GM18873 (cell line): ENCODE measurements at regions not wholly inside any gene's neighbourhood (a gene's known extent, or its start where the extent isn't known, plus 50 kb on each side); places are given as distances from the start of the nearest gene placed in this dataset.

ENCODE experiments used
- ATAC-seq: cut with Tn5 transposase; IDR thresholded peaks from one replicate; pipeline ENCODE4 v1.9.1; 2021; ENCODE audit warnings: mild to moderate bottlenecking, moderate library complexity, moderate number of reproducible peaks; ENCODE audit not compliant: unreplicated experiment, low FRiP score

DNA sequence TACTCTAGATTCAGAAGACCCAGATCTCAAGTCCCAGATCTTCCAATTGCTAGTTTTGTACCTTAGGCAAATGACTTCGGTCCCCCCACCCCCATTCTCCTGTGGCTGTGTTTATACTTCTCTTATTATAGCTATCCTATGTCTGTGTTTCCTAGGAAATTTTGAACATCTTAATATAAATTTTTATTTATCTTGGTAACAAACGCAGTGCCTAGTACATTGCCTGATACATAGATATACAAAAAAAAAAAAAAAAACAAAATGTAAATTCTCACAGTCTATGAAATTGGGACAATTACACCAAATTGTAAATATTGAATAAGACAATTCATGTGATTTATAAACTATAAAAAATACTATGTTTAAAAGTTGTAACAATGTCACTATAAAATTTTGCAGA is 84.1 kb upstream of the SLC44A3 start:
- ATAC-seq, result no peak

DNA sequence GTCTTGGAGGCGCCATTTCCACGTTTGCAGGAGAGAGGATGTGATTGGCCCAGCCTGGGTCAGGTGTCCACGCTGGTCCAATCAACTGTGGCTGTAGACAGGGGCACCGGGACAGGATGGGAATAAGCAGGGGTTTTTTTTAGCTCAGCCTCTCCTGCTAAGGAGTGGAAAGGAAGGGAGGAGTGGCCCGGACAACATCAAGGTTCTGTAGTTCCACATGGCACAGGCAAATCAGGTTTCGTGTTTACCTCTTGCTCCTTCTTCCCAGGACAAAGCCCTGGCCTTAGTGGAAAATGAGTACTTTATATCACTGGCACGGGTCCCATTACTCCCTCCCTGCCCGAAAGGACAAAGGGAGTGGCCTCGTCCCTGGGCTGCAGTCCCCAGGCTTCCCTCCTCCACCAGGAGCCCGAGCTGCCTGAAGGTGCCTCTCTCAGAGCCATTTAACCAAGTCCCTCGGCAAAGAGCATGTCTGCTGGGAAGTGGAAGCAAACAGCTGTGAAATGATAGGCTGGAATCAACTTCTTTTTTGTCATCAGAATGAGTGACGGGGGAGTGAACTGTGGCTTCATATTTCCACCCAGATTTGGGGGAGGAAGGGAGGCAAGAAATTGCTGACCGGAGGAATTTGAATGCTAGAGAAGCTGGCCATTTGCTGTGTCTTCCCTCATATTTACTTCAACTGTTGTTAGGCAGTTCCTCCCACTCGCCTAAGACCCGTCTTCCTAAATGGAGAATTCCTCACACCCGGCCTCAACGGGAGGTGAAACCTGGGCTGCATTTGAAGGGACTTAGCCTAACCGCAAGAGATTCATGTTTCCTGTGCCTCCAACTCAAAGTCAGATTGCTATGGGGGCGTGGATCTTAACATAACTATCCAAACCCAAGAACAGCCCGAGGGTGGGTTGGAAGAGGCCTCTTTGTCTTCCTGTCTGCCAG is 84.9 kb upstream of the SLC44A3 start:
- no peak for ATAC-seq

DNA sequence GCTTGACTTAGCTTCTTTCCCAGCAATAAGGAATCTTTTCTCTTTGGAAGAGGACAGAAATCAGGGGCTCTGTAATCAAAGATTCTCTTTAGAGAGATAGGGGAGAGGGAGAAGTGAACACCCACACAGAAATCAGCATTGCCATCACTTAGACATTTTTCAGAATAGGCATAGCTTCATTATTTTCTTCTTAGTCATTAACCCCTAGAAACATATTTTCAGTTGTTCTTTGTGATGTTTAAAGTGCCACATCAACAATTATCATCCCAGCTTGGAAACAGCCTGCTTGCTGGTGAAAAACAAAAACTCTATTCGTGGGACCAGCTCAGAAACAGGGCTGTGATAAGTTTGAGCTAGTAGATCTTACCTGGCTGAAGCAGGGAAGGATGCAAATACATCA is 88.3 kb upstream of the SLC44A3 start:
- no peak for ATAC-seq

DNA sequence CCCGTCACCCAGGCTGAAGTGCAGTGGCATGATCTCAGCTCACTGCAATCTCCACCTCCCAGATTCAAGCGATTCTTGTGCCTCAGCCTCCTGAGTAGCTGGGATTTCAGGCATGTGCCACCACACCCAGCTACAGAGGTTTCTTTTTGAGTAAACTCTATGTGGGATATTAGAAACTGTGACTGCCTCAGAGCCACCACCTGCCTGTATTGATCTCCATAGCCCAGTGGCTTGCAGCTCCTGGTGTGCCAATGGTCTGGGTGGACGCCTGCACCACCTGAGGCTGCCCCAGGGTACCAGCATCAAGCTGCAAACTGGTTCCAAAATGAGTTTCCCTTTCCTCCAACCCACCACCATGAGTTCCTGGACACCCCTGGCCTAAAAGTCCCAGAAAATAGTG is 89.7 kb upstream of the SLC44A3 start:
- ATAC-seq, result no peak

DNA sequence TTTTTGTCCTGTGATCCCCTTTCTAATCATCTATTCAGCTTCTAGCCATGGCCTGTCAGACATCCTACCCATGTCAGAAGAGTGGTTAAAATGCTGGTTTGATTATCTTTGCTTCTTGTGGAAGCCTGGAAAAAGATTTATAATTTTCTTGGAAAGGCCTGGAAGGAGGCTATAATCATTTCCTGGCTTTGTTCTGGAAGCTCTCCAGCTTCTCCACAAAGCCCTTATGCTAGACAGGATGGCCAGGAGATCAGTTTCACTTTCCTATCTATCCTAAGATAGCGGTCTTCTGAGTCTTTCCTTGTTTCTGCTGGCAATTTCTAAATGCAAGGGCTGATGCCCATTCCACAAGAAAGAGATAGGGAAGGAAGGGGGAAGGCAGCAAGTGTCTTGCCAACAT is 90.9 kb upstream of the SLC44A3 start:
- ATAC-seq, result no peak

DNA sequence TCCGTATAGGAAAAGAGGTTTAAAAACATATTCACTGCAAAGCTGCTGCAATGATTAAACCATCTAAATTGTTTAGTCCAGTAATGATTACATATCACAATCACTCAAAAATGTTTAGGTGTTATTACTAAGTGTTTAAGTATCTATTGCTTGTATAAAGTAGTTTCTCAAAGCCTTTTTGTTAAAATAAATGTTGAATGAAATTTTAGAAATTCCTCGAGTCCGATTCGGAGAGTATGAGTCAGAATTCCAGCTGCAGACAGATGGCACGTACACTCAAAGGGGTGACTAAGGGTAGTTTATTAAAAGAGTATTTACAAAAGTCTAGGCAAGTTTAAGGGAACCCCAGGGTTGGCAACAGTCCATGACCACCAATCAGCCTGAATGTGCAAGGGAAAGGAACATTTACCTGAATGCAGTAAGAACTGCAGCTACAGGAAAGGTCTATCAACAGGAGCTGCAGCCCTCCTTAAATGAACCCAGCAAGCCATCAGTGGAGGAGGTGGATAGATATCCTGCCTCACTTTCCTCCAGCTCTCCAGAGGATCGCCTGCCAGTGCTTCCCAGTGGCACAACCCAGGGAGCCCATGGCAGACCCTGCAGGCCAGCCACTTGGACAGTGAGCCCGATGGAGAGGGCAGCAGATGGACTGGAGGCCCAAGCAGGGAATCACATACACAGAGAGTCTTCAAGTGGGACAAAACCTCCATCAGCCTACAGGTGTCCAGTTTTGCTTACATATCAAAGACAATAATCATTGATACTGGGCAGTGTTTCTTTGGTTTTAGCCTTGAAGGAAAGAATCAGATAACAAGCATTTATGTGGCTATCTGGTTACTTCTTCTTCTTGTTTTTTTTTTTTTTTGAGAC is 92.1 kb upstream of the SLC44A3 start:
- no peak for ATAC-seq

DNA sequence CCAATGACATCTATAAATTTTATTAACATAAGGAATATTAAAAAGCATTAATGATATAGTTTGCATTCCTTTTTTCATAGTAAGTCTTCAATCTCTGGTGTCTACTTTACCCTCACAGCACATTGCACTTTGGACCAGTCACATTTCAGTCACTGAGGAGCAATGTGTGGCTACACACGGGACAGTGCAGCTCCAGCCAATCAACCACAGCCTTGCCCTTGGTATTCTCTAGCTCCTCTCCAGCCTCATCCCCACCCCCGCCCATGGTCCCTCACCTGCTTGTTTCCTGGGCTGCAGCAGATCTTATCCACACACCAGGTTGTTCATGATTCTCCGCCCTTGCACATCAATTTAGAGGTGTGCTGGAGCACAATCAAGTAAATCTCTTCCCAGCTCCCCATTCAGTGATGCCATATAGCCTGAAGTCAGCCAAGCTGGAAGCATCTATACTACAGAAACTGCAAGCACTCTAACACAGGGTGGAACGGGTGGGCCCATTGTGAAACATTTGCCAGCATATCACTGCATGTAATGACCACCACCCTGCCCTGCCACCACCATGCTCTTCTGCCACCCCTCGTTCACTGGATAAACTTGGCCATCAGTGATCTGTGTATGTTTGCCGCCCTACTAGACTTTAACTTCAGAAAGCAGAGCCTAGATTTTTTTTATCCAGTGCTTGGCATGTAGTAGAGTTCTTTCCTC is 93.0 kb upstream of the SLC44A3 start:
- ATAC-seq, result no peak

DNA sequence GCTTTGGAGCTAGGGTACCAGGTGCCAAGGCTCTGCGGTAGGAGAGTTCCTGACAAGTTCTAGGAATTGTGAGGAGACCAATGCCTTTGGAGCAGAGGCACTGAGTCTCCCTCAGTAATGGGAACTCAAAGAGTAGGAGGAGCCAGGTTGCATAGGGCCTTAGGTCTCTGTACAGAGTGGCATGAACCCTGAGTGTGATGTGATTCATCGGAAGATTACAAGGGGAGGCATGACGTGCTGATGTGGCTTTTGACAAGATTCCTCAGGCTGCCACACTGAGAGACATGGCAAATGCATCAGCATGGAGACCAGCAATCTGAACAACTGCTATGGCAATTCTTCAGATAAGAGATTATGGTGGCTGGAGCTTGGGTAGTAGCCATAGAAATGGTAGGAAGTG is 94.6 kb upstream of the SLC44A3 start:
- no peak for ATAC-seq

DNA sequence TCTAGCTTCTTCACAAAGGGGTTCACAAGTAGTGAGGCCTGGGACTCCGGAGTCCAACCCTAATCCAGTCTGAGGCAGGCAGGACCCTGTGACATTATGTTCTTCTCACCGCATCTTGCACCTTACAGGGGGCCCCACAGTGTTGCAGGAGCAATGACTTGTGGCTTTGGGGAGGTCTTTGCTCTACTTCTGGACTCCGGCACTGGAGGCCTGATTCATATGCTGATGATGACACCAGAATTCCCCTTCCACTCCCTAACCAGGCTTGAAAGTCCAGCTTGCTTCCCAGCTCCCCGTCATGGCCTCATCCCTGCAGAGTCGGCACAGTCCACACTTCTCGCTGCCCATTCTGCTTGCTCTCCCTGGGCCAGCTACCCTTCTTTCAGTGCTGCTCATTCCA is 96.3 kb upstream of the SLC44A3 start:
- ATAC-seq, result no peak

DNA sequence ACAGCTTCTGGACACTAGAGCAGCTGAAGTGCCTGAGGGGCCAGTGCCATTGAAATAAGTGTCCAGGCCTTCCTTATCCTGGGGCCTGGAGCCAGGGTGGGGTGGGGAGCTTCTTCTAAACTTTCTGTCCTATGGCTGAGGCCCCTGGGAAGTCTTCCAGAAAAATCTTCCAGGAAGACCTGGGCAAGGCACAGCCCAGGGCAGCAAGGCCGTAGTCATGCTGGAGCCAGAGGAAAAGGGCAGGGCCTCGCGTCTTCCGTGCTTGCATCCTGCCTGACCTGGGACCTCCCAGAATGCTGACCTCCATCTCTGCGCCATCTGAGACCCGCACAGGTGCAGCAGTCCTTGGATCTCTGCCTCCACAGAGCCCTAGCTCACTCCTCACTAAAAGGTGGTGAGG is 96.7 kb upstream of the SLC44A3 start:
- ATAC-seq, result no peak

DNA sequence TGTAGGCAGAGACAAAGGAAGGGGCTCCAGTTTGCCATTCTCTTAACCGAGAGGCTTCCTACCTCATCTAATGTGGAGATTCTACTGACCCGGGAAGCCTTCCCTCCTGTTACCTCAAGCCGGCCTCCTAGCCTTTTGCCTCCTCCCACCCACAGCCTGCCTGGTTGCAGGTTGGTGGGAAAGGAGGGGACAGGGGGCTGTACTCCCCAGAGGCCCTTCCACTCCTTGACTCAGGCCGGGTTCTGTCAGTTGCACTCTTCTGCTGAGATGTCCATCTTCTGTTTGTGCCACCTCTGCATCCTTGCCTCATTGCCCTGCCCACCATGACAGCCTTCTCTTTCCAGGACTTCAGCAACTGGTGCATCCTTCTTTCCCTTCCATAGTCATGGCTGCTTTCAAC is 98.0 kb upstream of the SLC44A3 start:
- no peak for ATAC-seq

DNA sequence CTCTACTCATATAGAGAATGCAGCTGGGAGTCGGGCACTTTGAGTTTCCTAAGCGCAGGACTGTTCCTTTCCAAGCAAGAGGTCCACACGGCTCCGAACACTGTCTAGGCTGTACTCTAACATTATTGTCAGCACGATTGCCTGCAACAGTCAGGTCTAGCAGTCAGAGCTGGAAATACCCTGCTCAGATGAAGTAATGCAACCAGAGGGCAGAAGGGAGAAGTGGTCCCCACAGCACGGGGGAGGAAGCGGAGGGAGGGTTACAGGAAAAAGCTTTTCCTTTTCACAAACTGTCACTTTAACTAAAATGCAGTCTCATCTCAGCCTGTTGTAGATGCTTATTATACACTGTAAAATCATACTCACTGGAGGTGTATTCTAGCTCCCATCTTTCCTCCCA is 98.9 kb upstream of the SLC44A3 start:
- ATAC-seq, result peak; percentile 42

DNA sequence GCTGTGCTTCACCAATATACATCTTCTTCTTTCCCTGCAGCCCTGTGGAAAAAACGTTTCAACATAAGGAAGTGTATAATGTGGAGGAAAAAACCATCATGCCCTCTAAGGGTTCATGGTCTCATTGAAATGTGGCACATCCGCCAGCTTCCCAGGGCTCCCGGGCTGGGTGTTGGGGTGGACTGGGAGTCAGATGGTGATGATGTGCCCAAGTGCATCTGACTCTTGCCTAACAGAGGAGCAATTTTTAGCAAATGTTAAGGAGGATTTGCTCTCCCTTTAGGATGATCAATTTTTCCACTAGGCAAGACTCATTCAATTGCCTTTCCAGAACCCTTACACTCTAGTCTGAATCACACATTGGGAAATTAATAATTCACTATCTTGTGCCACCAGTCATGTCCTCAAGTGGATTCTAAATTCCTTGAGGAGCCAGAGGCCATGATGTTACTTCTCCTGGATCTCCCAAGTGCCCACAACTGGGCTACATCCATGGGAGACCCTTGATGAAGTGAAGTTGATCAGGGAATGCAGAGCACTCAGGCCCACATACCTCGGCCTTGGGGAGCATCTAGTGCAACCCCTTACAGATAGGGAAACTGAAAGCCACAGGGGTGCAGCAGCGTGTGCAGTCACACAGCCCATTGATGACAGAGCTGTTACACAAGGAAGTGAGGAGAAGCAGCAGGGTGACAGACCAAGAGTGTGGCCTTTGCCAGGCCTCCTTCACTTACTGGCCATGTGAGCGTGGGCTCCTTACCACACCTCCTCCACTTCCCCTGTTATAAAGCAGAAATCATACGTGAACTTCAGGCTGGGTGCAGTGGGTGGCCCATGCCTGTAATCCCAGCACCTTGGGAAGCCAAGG is 100.0 kb upstream of the SLC44A3 start:
- peak; percentile 97 for ATAC-seq

DNA sequence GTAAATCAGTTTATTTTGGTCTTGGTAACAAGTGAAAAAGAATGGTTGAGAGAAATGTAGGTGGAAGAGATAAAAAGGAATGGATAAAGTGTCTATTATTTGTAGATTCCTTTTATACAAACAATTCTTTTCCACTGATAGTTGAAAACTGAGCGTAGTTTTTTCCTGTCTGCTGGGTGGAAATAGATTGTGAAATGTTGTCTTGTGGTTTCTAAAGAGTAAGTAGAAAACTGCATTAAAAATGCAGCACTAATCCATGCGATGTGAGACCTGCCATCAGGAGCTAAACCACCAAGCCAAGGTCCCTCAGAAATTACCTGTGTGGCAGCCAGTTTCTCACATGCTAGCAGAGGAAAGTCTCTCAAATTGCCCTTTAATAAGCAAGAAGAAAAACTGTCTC is 103.2 kb upstream of the SLC44A3 start:
- ATAC-seq, result no peak

DNA sequence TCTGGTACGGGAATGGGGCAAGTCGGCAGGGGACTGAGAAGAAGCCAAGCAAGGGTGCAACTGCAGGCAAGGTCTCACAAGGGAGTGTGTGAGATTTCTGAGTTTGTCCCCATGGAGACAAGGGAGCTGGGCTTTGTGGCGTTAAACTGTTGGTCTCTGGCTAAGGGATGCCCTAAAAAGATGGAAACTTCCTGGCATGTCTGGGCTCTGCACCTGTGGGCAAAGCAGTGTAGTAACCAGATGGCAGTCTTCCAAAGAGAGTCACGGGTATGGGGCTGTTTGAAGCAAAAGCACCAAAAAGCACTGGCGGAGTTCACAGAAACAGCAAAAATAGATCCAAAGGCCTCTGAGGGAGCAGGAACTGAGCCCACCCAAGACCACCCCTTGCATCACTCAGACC is 104.8 kb upstream of the SLC44A3 start:
- no peak for ATAC-seq

DNA sequence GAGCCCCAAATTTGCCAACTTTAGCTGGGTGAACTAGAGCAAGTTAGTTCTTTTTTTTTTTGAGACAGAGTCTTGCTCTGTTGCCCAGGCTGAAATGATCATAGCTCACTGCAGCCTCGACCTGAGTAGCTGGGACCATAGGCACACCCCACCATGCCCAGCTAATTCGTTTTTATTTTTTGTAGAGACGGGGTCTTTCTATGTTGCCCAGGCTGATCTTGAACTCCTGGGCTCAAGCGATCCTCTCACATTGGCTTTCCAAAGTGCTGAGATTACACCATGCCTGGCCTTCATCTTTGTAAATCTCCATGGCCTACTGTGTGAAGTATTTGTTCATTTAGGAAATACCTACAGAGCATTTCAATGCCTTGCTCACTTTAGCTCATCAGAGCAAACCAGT is 105.6 kb upstream of the SLC44A3 start:
- ATAC-seq, result no peak

DNA sequence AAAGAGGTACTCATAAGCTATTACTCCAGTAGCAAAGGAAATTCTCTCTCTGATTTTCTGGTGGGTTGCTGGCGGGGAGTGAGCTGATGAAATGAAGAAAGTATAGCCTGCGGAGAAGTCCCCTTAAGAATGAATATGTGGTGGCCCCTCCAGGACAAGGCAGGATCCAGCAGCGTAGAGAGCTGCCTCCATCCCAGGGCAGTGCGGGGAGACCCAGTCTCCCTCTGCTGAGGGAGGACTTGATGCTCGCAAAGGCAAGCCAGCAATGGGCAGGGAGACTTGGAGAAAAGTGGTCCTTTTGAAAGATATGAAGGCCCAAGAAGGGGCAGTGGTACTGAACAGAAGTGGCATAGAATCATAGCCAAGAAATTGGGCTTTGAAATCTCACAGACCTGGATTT is 106.0 kb upstream of the SLC44A3 start:
- ATAC-seq, result no peak

DNA sequence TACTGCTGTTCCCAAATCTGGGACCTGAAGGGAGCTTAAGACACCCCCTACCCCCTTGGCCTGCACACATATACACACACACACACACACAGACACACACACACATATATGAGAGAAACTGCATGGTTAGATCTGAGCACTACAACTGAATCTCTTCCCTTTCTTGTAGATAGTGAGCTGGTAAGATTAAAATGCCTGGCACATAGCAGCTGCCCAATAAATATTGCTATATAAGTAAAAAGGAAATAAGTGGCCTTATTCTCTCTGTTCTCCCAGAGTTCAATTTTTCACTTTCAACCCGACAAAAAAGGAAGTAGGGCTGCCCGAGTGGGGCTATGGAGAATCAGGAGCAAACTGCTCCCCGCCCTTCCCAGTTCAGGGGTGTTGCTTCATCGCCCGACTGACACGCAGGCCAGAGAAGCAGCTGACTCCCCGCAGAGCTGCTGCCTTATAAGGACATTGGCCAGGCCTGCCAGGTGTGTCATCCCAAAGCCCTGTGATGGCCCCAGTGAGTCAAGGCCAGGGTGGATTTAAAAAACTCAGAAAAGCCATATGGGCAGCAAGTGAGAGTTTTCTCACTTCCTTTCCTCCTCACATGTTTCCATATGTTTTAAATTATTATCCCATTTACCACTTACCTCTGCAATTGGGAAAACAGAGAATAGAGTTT is 106.5 kb upstream of the SLC44A3 start:
- no peak for ATAC-seq

DNA sequence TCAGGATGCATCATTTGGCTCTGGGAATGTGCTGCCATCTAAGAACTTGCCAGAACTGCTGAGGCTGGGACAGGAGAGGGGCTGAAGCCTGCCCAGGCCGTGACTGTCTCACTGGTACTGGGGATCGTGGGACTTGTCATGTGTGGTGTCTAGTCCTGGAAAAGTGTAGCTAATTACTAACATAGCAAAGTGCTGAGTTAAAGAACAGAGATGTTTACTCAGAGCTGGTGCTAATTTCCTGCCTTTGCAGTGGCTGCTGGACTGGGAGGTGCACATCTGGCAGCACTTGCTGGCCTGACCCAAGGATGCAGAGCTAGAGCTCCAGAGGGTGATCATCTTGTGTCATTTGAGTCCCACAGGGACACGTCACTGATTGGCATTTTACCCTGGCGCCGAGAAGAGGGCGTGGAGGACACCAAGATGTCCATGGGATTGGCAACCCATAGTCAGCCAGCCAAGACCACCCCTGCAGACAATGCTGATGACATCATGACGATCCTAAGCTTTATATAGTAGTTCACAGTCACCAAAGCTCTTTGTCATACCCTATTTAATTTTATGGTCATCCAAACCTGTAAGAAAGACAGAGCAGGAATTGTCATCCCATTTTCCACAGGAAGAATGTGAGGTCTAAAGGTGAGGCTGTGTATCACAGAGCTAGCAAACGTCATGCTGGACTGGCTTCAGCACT is 110.1 kb upstream of the SLC44A3 start:
- no peak for ATAC-seq
